ENCODE measurements at regions not wholly inside any gene's neighbourhood (a gene's known extent, or its start where the extent isn't known, plus 50 kb on each side); places are given as distances from the start of the nearest gene placed in this dataset.

DNA sequence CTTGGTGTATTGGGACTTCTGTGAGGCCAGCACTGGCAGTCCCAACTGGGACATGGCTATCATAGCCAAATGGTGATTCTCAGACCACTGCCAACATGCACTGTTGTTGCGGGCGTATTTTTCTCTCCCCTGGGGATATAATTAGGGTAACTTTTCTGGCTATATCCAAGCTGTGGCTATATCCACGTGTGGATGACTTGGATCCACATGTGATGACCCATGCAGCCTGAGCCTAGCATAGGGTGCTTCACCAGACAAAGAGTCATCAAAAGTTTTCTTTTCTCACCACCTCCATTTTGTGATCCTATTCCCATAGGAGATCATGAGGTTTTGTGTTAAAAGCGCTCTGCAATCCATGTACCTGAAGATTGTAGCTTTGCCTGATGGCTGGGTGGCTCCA lies 51.2 kb upstream of the CSF3R start:
- FAIRE-seq (no peak), DNase-seq (ENCODE audit: insufficient read length) (no peak)
- TF ChIP-seq POLR2AphosphoS5 (IDR thresholded peaks at IDR 0.05; ENCODE audit: low read depth, low read length) = no peak
- no peak for TF ChIP-seq TAF1 (IDR thresholded peaks at IDR 0.05; ENCODE audit: borderline replicate concordance, low read depth, low read length)
- no peak for TF ChIP-seq POLR2A (IDR thresholded peaks at IDR 0.05; ENCODE audit: low read depth, low read length)

DNA sequence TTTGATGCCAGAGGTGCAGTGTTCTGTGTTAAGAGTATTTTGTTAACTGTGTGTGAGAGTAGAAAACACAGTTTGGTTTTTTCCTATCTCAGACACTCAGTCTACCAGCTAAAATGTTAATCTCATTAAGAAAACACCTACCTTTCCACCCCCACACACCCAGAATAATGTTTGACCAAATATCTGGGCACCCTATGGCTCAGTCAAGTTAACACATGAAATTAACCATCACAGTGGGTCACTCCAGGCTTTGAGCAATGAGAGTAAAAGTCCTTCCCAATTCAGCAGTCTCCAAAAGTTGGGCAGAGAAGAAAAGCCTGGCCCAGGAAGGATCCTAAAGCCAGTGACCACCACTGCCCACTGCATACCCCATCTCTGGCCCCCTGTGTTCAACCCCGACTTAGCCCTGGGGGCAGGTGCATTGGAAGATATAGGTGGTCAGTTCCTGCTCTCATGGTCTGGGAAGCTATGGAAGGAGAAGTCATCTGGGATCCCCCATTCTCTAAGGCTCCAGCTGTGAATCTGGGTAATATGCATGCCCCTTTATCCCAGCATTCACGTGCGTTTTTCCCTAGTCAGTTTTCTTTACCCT lies 50.2 kb upstream of the CSF3R start:
- TF ChIP-seq POLR2A (IDR thresholded peaks at IDR 0.05; ENCODE audit: low read depth, low read length) (no peak), TAF1 (IDR thresholded peaks at IDR 0.05; ENCODE audit: borderline replicate concordance, low read depth, low read length) (no peak), POLR2AphosphoS5 (IDR thresholded peaks at IDR 0.05; ENCODE audit: low read depth, low read length) (no peak)
- DNase-seq (ENCODE audit: insufficient read length) (no peak), FAIRE-seq (no peak)
